Amygdala (tissue), 56 donors: ENCODE measurements at regions not wholly inside any gene's neighbourhood (a gene's known extent, or its start where the extent isn't known, plus 50 kb on each side); places are given as distances from the start of the nearest gene placed in this dataset.
A peak's percentile ranks its signal among the peaks of the same experiment; 100 is the strongest.
"Not testable (repeated sequence)": the region's sequence is repeated elsewhere in the genome, so short reads cannot be mapped to it uniquely, and the experiment has no call there.

Experiments used
- DNase-seq, 56 donors: peaks; one replicate each; lab custom pipeline; 2025; lab: John Stamatoyannopoulos, UW

DNA sequence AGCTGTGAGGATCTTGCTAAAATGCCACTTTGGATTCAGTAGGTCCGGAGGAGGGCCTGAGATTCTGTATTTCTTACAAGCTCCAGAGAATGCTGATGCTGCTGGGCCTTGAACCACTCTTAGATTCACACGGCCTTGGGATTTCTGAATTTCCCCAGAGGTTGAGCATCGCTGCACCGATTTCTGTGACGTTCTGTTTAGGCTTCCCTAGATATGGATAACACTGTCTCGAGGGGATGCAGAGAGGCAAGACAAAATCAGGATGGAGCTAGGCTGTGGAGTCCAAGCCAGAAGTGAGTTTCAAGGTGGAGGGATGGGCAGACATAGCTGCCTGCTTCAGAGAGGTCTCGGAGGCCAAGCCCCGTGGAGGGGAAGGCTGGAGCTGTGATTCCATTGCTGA is 415.9 kb upstream of the PROX1 start:
- DNase-seq, result no peak

- DNase-seq, result no peak
Observed at GRCh38 chr1:213572912-213573647, 414.7 kb upstream of the PROX1 start.

GRCh38 chr1:213573648-213574009 is 414.1 kb upstream of the PROX1 start:
- DNase-seq, result no peak

DNA sequence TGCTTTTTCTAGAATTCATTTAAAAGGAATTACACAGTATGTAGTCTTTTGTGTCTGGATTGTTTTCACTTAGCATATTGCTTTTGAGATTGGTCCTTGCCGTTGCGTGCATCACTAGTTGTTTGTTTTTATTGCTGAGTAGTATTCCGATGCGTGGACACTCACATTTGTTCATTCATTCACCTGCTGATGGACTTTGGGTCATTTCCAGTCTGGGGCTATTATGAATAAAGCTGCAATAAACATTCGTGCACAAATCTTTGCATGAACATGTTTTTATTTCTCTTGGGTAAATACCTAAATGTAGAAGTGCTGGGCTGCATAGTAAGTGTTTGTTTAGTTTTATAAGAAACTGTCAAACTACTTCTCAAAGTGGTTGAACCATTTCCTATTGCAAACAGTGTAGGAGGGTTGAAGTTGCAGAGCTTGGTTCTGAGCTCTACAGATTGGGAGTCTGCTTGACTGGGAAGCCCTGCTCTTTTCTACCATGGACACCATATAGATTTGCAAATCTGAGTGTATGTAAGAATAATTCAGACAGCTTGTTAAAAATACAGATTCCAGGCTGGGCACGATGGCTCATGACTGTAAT is 404.7 kb upstream of the PROX1 start:
- DNase-seq, result no peak

GRCh38 chr1:213584272-213584671 is 403.5 kb upstream of the PROX1 start:
- DNase-seq, result no peak

DNA sequence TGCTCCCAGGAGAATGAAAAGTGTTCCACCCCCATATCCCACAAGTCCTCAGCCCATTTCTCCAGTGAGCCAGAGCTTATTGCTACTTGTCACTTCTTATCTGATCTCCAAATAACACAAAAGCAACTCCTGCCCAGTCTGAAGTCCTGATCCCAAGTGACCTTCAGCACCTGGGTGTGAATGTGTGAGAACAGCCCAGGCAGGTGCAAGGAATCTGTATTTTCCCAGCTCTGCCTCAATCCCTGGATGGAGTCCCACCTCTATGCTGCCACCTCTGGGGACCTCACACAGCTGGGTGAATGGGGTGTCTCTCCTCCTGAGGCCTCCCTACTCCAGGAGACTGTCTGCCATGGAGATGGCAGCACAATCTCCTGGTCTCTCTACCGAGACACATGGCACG is 402.4 kb upstream of the PROX1 start:
- DNase-seq, result no peak

- DNase-seq, result no peak
Observed at GRCh38 chr1:213585959-213586586, 401.7 kb upstream of the PROX1 start.

- no peak for DNase-seq
Observed at GRCh38 chr1:213586587-213586972, 401.2 kb upstream of the PROX1 start.

GRCh38 chr1:213596729-213597128 is 391.0 kb upstream of the PROX1 start:
- no peak for DNase-seq

GRCh38 chr1:213598263-213598662 is 389.5 kb upstream of the PROX1 start:
- DNase-seq, result no peak

DNA sequence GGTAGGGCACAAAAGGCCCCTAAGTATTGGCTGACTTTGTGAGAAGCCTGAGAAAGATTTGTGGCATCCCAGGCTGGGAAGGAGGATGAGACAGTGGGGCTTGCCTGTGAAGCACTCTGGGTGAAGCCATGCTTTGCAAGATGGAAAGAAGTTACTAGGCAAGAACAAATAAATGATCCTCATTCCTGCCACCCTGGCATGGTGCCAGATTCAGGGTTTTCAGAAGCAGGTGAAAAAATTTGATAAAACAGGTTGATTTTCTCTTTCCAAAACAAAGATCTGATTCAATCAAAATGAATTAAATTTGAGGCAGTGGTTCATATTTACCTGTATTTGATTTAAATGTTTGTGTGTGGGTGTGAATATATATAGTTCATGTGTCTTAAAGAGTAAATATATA is 386.9 kb upstream of the PROX1 start:
- DNase-seq, result no peak

- DNase-seq, result not testable (repeated sequence)
Observed at GRCh38 chr1:213601705-213602104, 386.1 kb upstream of the PROX1 start.

DNA sequence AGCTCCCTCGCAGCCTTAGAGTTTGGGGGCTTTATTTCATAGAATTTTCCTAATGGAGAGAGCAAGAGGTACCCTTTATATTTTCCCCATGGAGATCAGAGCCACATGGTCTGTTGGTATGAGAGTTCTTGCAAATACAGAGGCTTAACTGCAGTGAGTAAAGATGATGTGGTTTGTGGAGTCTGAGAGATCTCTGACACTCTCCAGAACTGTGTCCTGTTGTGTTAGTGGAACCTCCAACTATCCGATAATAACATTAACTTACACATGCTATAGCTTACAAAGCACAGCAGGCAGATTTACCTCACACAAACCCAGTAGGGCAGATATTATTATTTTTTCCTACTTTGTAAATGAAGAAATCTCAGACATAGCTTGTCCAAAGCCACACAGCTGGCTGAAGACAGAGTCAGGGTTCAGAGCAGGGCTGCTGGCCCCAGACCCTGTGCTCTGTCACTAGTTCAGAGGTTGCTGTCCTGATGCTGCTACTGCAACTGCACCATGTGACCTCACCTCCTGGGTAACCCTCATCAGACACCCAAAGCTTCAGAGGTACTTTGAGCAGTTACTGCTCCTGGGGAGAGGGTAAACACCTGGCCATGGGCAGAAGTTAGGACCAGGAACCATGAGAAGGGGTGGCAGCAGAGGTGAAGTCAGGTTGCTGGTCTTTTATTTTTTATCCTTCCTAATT is 384.8 kb upstream of the PROX1 start:
- no peak for DNase-seq

DNA sequence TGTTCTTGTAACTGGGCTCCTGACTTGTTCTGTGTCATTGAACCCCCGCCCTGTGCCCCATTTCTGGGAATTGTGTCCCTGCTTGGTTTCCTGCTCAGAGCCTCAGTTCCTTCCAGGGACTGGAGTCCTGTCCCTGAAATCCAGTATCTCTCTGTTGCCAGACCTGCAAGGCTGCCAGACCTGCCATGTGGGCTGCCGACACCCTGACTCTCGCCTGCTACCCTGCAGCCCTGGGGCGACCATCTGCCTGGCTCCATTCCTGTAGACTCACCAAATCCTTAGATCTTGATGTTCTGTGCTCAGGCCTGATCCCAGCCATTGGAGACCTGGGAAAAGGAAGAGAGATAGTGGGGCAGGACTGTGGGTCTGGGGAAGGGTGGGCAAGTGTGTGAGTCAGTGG is 383.3 kb upstream of the PROX1 start:
- no peak for DNase-seq

- DNase-seq, result no peak
Observed at GRCh38 chr1:213605732-213606131, 382.0 kb upstream of the PROX1 start.

DNA sequence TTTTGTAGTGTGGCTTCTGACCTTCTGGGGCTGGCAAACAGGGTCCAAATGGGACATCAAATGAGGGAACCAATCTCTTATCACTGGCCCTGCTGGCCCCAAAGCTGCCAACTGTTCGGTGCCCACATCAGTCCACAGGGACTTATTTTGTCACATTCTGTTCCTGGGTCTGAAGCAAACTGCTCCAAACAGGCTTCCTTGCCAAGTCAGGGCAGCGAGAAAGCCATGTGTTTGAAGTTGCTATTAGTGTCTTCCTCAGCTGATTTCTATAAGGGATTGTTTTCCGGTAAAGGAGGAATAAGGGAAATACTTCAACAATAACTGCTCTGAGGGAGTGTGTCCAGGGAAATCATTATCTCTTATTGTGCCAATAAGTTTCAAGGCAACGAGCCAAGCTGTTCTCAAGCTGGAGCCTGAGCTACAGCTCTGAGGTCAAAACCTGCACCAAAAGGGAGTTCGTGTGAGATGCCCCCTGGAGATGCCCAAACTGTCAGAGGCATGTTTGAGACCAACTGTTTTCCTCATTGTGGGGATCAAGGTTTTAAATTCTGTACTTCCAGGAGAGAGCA is 381.4 kb upstream of the PROX1 start:
- no peak for DNase-seq

DNA sequence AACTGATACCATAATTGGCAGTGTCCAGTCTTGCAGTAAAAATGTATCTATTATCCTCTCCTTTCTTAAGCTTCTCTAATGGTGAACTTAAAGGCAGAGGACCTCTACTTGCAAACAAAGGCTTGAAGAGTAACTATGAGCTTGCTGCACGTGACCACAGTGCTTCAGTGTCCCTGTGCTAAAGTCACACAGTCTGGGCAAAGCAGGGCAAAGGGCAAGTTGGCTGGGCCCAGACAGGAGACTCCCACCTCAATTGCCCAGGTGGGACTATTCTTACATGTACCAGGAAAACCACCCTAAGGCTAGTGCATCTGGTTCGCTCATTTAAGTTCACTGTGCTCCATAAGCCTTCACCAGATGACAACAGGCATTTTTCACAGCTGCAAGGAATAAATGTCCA is 374.2 kb upstream of the PROX1 start:
- no peak for DNase-seq

DNA sequence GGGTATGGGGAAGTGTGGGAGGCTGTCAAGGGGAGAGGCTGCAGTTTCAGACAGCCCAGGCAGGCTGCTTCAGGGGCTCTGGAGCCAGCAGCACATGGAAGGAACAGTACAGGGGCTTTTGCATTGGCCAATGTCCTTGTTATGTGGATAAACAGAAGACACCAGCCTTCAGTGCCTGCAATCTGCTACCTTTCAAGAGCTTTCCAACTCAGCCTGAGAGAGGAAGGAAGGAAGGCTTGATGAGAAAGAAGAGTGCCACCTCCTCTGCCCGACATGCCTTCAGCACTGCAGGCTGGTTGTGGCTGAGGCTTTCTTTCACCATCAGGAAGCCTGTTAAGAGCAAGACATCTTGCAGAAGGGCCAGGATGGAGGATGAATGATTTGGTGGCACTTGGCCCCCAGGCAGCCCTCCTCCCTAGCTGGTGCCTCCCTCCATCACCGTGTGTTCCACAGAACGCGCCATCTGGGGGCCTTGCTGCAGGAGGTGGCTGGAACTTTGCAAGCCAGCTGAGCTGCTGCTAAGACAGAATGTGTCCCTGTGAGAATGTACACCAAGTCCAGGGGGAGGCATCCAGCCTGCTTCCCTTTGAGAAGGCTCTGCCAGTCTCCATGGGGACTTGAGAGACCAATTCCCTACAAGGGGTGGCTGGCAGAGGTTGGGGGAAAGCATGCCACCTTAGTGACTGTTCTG is 372.4 kb upstream of the PROX1 start:
- DNase-seq, result peak in 1 of 56 donors; percentile 33

DNA sequence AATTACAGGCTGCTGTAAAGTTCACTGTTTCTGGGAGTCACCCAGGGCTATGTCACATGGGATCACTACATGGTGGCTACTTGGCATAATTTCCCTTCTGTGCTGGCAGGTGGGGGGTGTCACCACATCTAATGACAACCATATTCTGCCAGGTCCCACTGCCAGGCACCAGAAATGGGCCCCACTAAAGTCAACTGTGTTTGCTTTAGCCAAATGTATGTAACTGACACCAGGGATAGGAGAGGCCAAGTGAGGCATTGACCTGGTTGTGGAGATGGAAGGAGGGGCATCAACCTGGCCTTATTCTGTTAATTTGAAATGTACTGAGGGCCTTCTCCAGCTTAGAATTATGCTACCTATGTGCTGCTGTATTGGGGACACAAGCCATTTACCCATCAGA is 370.6 kb upstream of the PROX1 start:
- no peak for DNase-seq

- DNase-seq, result no peak
Observed at GRCh38 chr1:213618094-213618493, 369.7 kb upstream of the PROX1 start.

- no peak for DNase-seq
Observed at GRCh38 chr1:213619026-213619425, 368.7 kb upstream of the PROX1 start.
